ENCODE measurements at regions not wholly inside any gene's neighbourhood (a gene's known extent, or its start where the extent isn't known, plus 50 kb on each side); places are given as distances from the start of the nearest gene placed in this dataset.
A peak's percentile ranks its signal among the peaks of the same experiment; 100 is the strongest.

GRCh38 chr12:126061777-126062176 lies 996.5 kb downstream of the AACS start:
- no peaks in the 10 kb centered on the region for H3K4me1 ChIP-seq
- peaks cover 0 to 6% (median 0%) of the 10 kb centered on the region in 9 donors for H3K27me3 ChIP-seq
- DNase-seq: no peak
- no peak overlapping the region for H3K4me3 ChIP-seq
- WGBS, 4 donors: 67 to 78% (median 72%) methylated on average over 6 of the region's 6 CpGs
- peaks cover 0 to 9% (median 1%) of the 10 kb centered on the region in 12 donors for H3K9me3 ChIP-seq
- no peak for TF ChIP-seq POLR2A (IDR thresholded peaks at IDR 0.05)
- TF ChIP-seq CTCF (IDR thresholded peaks at IDR 0.05): no peak
- H3K36me3 ChIP-seq: no peaks in the 10 kb centered on the region
- H3K27ac ChIP-seq: no peak overlapping the region
- ATAC-seq: no peak
- intact Hi-C loops (cut with DNase I): loop anchor here in 1 of 10 donors (10.0 kb wide), 1 partner anchor 813 kb away; no protein-coding TSS in a partner anchor

- no peaks in the 10 kb centered on the region for H3K4me1 ChIP-seq
- TF ChIP-seq CTCF (IDR thresholded peaks at IDR 0.05) (no peak), POLR2A (IDR thresholded peaks at IDR 0.05) (no peak)
- peaks cover 0 to 9% (median 2%) of the 10 kb centered on the region in 12 donors for H3K9me3 ChIP-seq
- intact Hi-C loops (cut with DNase I): loop anchor here in 1 of 10 donors (10.0 kb wide), 1 partner anchor 811 kb away; no protein-coding TSS in a partner anchor
- no peak for DNase-seq
- H3K27me3 ChIP-seq: peaks cover 0 to 6% (median 0%) of the 10 kb centered on the region in 9 donors
- ATAC-seq: no peak
- WGBS, 4 donors: 62 to 67% (median 64%) methylated on average over 5 of the region's 5 CpGs
- no peaks in the 10 kb centered on the region for H3K36me3 ChIP-seq
- H3K27ac ChIP-seq: no peak overlapping the region
- H3K4me3 ChIP-seq: no peak overlapping the region
These were observed 998.8 kb downstream of the AACS start for GRCh38 chr12:126064028-126064427.

GRCh38 chr12:126067626-126068329 lies 1002.5 kb downstream of the AACS start:
- Histone ChIP-seq H3K27me3 (peaks cover 0 to 3% (median 0%) of the 10 kb centered on the region in 9 donors), H3K36me3 (no peaks in the 10 kb centered on the region), H3K27ac (no peak overlapping the region), H3K4me1 (no peaks in the 10 kb centered on the region), H3K4me3 (no peak overlapping the region), H3K9me3 (peaks cover 0 to 25% (median 7%) of the 10 kb centered on the region in 12 donors)
- ATAC-seq (no peak), DNase-seq (no peak)
- intact Hi-C loops (cut with DNase I): loop anchor here in 1 of 10 donors (10.0 kb wide), 1 partner anchor 807 kb away; no protein-coding TSS in a partner anchor
- TF ChIP-seq CTCF (IDR thresholded peaks at IDR 0.05) (no peak), POLR2A (IDR thresholded peaks at IDR 0.05) (no peak)
- WGBS, 4 donors: 51 to 55% (median 53%) methylated on average over 3 of the region's 3 CpGs

GRCh38 chr12:126069549-126070165 lies 1004.4 kb downstream of the AACS start:
- WGBS, 4 donors: 16 to 20% (median 17%) methylated on average over 4 of the region's 4 CpGs
- intact Hi-C loops (cut with DNase I): loop anchor here in 1 of 10 donors (10.0 kb wide), 1 partner anchor 805 kb away; no protein-coding TSS in a partner anchor
- H3K36me3 ChIP-seq: no peaks in the 10 kb centered on the region

More at GRCh38 chr12:126069549-126070165, 1004.4 kb downstream of the AACS start:
- peaks cover 0 to 25% (median 7%) of the 10 kb centered on the region in 12 donors for H3K9me3 ChIP-seq
- H3K4me3 ChIP-seq: no peak overlapping the region
- TF ChIP-seq CTCF (IDR thresholded peaks at IDR 0.05) (peak in 11 of 12 donors; percentile 13 to 50 (median 39)), POLR2A (IDR thresholded peaks at IDR 0.05) (no peak)
- H3K4me1 ChIP-seq: no peaks in the 10 kb centered on the region
- H3K27me3 ChIP-seq: peaks cover 0 to 3% (median 0%) of the 10 kb centered on the region in 9 donors
- ATAC-seq: no peak
- DNase-seq: no peak
- H3K27ac ChIP-seq: no peak overlapping the region

All from heart left ventricle (tissue), 16 donors.